Choroid plexus epithelial cell (primary cell): ENCODE measurements at regions not wholly inside any gene's neighbourhood (a gene's known extent, or its start where the extent isn't known, plus 50 kb on each side); places are given as distances from the start of the nearest gene placed in this dataset.

ENCODE experiments used
- DNase-seq: peaks from one replicate; pipeline ENCODE4 v3.0.0-alpha.2; 2010; ENCODE audit warnings: low read depth
- H3K4me3 ChIP-seq: 2 replicates; pipeline ENCODE4 v1.5.1; 2011; ENCODE audit warnings: low read depth, mild to moderate bottlenecking, control low read depth, low read length, moderate library complexity
- CTCF ChIP-seq: conservative IDR thresholded peaks from 2 replicates; pipeline ENCODE4 v1.5.1; 2011; ENCODE audit warnings: low read depth, mild to moderate bottlenecking, control low read depth, inconsistent platforms, low read length, moderate library complexity

- TF ChIP-seq CTCF, result no peak
- no peak for DNase-seq
- H3K4me3 ChIP-seq, result no peak overlapping the region
These were observed 163.9 kb upstream of the MAMLD1 start for GRCh38 chrX:150199181-150199580.

- TF ChIP-seq CTCF, result no peak
- no peak for DNase-seq
- H3K4me3 ChIP-seq, result no peak overlapping the region
These were observed 163.3 kb upstream of the MAMLD1 start for GRCh38 chrX:150199803-150200202.

DNA sequence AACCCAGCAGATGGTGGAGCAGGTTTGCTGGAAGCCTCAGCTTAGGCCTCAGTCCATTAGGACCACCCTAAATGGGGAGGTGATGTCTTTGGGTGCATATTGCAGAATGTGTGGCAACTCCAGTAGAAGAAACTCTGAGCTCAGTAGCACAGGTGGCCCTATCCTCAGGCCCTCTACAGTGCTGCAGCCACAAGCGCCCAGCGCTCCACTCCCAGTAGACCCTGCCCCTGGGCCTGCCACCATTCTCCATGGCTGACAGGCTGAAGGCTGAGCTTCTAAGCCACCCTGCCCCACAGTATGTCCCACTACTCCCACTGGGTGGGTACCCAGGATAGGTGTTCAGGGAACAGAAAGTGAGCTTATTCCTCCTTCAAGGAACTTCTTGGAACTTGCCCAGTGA is 162.8 kb upstream of the MAMLD1 start:
- no peak for TF ChIP-seq CTCF
- no peak for DNase-seq

DNA sequence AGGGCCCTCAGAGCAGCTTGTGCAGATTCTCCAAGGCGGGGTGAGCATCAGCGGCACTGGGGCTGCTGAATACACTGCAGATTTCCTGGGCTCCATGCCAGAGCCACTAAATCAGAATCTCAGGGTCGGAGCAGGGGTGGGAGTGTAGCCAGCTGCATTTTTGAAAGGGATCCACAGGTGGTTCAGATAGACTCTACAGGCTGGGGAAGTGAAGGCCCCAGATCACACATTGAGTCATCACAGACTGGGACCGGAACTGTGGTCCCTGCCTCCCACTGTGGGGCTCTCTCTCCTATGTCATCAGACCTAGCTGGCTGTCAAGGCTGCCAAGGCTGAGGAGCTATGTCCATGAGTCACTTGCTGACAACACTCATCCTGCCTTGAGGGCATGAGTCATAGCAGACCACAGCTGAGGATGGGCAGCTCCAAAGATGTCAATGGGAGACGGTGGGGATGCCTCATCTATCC is 162.3 kb upstream of the MAMLD1 start:
- TF ChIP-seq CTCF, result no peak
- DNase-seq, result peak; percentile 97
- H3K4me3 ChIP-seq, result no peak overlapping the region

More for the DNA sequence above, 162.8 kb upstream of the MAMLD1 start:
- no peak overlapping the region for H3K4me3 ChIP-seq

- no peak overlapping the region for H3K4me3 ChIP-seq
- TF ChIP-seq CTCF, result no peak
These were observed 161.7 kb upstream of the MAMLD1 start for GRCh38 chrX:150201391-150201790.

DNA sequence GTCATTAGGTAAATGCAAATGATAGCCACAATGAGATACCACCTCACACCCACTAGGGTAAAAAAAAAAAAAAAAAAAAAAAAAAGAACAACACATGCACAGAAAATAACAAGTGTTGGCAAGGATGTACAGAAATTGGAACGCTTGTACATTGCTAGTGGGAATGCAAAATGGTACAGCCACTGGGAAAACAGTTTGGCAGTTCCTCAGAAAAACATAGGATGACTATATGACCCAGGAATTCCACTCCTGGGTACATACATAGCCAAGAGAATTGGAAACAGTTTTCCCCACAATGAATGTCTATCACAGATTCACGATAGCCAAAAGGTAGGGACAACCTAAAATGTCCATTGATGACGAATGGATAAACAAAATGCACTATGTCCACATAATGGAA is 161.3 kb upstream of the MAMLD1 start:
- no peak for DNase-seq
- H3K4me3 ChIP-seq, result no peak overlapping the region
- no peak for TF ChIP-seq CTCF

More at GRCh38 chrX:150201391-150201790, 161.7 kb upstream of the MAMLD1 start:
- DNase-seq, result no peak

DNA sequence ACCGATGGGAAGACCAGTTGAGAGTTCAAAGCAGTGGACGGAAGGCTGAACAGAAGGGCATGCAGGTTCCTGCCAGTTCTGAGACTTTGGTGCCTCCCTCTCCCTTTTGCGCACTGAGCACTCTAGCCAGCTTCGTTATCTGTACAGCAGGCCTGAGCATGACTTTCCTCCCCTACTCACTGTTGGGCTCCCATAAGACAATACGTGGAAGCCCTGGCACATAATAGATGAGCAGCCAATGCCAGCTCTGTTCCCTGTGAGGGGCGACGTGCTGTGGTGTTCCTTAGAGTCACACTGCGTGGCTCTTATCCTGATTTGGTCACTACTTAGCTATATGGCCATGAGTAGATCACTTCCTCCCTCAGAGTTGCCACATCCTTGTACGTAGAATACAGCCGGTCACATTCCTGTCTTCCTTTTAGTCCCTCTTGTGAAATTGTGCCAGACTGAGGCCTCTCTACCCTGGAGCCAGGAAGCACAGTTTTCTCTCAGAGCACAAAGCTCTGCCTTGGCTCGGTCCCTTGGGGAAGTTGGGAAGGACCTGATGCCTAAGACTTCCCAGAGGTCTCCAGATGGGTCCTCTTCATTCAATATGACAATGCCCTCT is 160.4 kb upstream of the MAMLD1 start:
- peak; percentile 84 for DNase-seq
- no peak for TF ChIP-seq CTCF
- H3K4me3 ChIP-seq, result no peak overlapping the region
